Activated CD8-positive, alpha-beta T cell treated with anti-CD3 and anti-CD28 coated beads for 36 hours (primary cell): ENCODE measurements at regions not wholly inside any gene's neighbourhood (a gene's known extent, or its start where the extent isn't known, plus 50 kb on each side); places are given as distances from the start of the nearest gene placed in this dataset.

ENCODE experiments used
- ATAC-seq: fragments of 200-7000 bp; cut with Tn5 transposase; one replicate; pipeline ENCODE4 v1.10.0; 2021; ENCODE audit warnings: mild to moderate bottlenecking, moderate library complexity
- CTCF ChIA-PET: fragments of 350-600 bp; sonication (Branson Sonifier 250); formaldehyde crosslinking; loops from one replicate; lab custom pipeline; 2021; ENCODE audit warnings: antibody characterized with exemption; lab: Charles Lee
- POLR2A ChIA-PET: fragments of 350-600 bp; sonication (Branson Sonifier 250); formaldehyde crosslinking; loops from one replicate; lab custom pipeline; 2021; ENCODE audit warnings: antibody characterized with exemption; lab: Charles Lee
- DNase-seq: peaks from one replicate; pipeline ENCODE4 v3.0.0-alpha.2; 2020
- H3K27ac Mint-ChIP-seq: one replicate; pipeline ENCODE4 v1.8.0; 2021; ENCODE audit warnings: mild to moderate bottlenecking, mixed read lengths
- H3K27me3 Mint-ChIP-seq: one replicate; pipeline ENCODE4 v1.8.0; 2021; ENCODE audit warnings: mixed read lengths
- H3K36me3 Mint-ChIP-seq: one replicate; pipeline ENCODE4 v1.8.0; 2021; ENCODE audit warnings: low read depth, mixed read lengths
- H3K4me1 Mint-ChIP-seq: one replicate; pipeline ENCODE4 v1.8.0; 2021; ENCODE audit warnings: low read depth, mixed read lengths
- H3K4me3 Mint-ChIP-seq: one replicate; pipeline ENCODE4 v1.8.0; 2021; ENCODE audit warnings: mild to moderate bottlenecking, moderate library complexity, mixed read lengths
- H3K9me3 Mint-ChIP-seq: one replicate; pipeline ENCODE4 v1.8.0; 2021; ENCODE audit warnings: mixed read lengths
- intact Hi-C: fragments of 100-400 bp; cut with micrococcal nuclease; formaldehyde crosslinking; loops from one replicate; pipeline ENCODE4 v1.10.0; 2022
- TF ChIP-seq, protein P1 (sequence below): fragments of 200-600 bp; IDR thresholded peaks from one replicate; pipeline ENCODE4 v1.8.0; 2022; ENCODE audit warnings: antibody characterized with exemption, mild to moderate bottlenecking

GRCh38 chr14:97602438-97603117 lies 805.4 kb downstream of the VRK1 start:
- Mint-ChIP-seq H3K27me3 (no peaks in the 10 kb centered on the region), H3K4me3 (no peak overlapping the region), H3K27ac (no peak overlapping the region), H3K9me3 (peaks cover 12% of the 10 kb centered on the region), H3K36me3 (peaks cover 2% of the 10 kb centered on the region), H3K4me1 (peaks cover 19% of the 10 kb centered on the region)
- ChIA-PET POLR2A (interaction anchor here (0.6 to 2.6 kb wide), 4 partner anchors 17 to 1594 kb away, joined by 3 to 8 read pairs (median 4); no protein-coding TSS in a partner anchor), CTCF (interaction anchor here (1.3 kb wide), 1 partner anchor 9 kb away, joined by 4 read pairs; no protein-coding TSS in a partner anchor)
- DNase-seq (peak; percentile 76), ATAC-seq (peak; percentile 84)
- intact Hi-C loops, result loop anchor here (2.0 kb wide), 1 partner anchor 16 kb away; no protein-coding TSS in a partner anchor
- TF ChIP-seq, protein P1, sequence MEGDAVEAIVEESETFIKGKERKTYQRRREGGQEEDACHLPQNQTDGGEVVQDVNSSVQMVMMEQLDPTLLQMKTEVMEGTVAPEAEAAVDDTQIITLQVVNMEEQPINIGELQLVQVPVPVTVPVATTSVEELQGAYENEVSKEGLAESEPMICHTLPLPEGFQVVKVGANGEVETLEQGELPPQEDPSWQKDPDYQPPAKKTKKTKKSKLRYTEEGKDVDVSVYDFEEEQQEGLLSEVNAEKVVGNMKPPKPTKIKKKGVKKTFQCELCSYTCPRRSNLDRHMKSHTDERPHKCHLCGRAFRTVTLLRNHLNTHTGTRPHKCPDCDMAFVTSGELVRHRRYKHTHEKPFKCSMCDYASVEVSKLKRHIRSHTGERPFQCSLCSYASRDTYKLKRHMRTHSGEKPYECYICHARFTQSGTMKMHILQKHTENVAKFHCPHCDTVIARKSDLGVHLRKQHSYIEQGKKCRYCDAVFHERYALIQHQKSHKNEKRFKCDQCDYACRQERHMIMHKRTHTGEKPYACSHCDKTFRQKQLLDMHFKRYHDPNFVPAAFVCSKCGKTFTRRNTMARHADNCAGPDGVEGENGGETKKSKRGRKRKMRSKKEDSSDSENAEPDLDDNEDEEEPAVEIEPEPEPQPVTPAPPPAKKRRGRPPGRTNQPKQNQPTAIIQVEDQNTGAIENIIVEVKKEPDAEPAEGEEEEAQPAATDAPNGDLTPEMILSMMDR, result no peak

GRCh38 chr14:97603201-97603600 lies 806.0 kb downstream of the VRK1 start:
- intact Hi-C loops, result loop anchor here (2.0 kb wide), 1 partner anchor 16 kb away; no protein-coding TSS in a partner anchor
- Mint-ChIP-seq H3K27ac (no peak overlapping the region), H3K36me3 (peaks cover 2% of the 10 kb centered on the region), H3K4me1 (peaks cover 22% of the 10 kb centered on the region), H3K4me3 (no peak overlapping the region), H3K9me3 (peaks cover 12% of the 10 kb centered on the region), H3K27me3 (no peaks in the 10 kb centered on the region)
- DNase-seq, result peak; percentile 58
- ATAC-seq, result peak; percentile 81
- POLR2A ChIA-PET, result interaction anchor here (1.4 to 2.6 kb wide), 3 partner anchors 16 to 374 kb away, joined by 3 to 8 read pairs (median 4); no protein-coding TSS in a partner anchor
- TF ChIP-seq, protein P1, result no peak
- CTCF ChIA-PET, result interaction anchor here (1.3 kb wide), 1 partner anchor 9 kb away, joined by 4 read pairs; no protein-coding TSS in a partner anchor

- Mint-ChIP-seq H3K9me3 (peaks cover 12% of the 10 kb centered on the region), H3K27ac (no peak overlapping the region), H3K36me3 (peaks cover 2% of the 10 kb centered on the region), H3K27me3 (no peaks in the 10 kb centered on the region), H3K4me3 (no peak overlapping the region), H3K4me1 (peaks cover 22% of the 10 kb centered on the region)
- POLR2A ChIA-PET, result interaction anchor here (1.5 to 2.6 kb wide), 2 partner anchors 15 to 389 kb away, joined by 3 to 8 read pairs; no protein-coding TSS in a partner anchor
- DNase-seq (no peak), ATAC-seq (no peak)
- intact Hi-C loops, result no loop called here
- CTCF ChIA-PET, result no interaction called here
- TF ChIP-seq, protein P1, result no peak
Measured at GRCh38 chr14:97604731-97605130, 807.5 kb downstream of the VRK1 start.

DNA sequence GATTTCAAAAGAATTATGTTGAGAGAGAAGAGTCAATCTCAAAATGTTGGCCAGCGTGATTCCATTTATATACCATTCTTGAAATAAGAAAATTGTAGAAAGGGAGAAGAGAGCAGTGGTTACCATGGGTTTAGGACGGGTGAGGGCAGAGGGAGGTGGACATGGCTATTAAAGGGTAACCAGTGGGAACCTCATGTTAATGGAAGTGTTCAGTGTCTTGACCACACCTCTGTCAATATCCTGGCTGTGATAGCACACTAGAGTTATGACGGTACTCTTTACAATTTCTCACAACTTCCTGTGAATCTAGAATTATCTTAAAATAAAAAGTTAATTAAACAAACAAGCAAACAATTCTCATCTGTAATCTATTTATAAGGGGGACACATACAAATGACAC lies 821.2 kb downstream of the VRK1 start:
- no peaks in the 10 kb centered on the region for H3K27me3 Mint-ChIP-seq

More for the DNA sequence above, 821.2 kb downstream of the VRK1 start:
- TF ChIP-seq, protein P1, result no peak
- intact Hi-C loops, result loop anchor here (2.0 kb wide), 1 partner anchor 16 kb away; no protein-coding TSS in a partner anchor
- H3K36me3 Mint-ChIP-seq, result peaks cover 16% of the 10 kb centered on the region
- no peak for DNase-seq
- H3K4me3 Mint-ChIP-seq, result no peak overlapping the region
- H3K4me1 Mint-ChIP-seq, result peaks cover 44% of the 10 kb centered on the region
- peak overlapping the region; percentile 92 for H3K27ac Mint-ChIP-seq
- ATAC-seq, result no peak
- POLR2A ChIA-PET, result interaction anchor here (1.3 to 1.7 kb wide), 2 partner anchors 12 to 15 kb away, joined by 4 to 8 read pairs; no protein-coding TSS in a partner anchor
- H3K9me3 Mint-ChIP-seq, result peaks cover 16% of the 10 kb centered on the region
- CTCF ChIA-PET, result interaction anchor here (1.0 kb wide), 1 partner anchor 521 kb away, joined by 3 read pairs; no protein-coding TSS in a partner anchor
